Activated naive CD8-positive, alpha-beta T cell treated with anti-CD3 and anti-CD28 coated beads, Interleukin-2, amount 50 U/mL, for 24 hours (primary cell): ENCODE measurements at regions not wholly inside any gene's neighbourhood (a gene's known extent, or its start where the extent isn't known, plus 50 kb on each side); places are given as distances from the start of the nearest gene placed in this dataset.

Source experiments
- ATAC-seq: fragments of 150-1000 bp; cut with Tn5 transposase; one replicate; pipeline ENCODE4 v1.10.0; 2021
- DNase-seq: peaks from one replicate; pipeline ENCODE4 v3.0.0; 2021
- H3K27ac Mint-ChIP-seq: one replicate; pipeline ENCODE4 v1.8.0; 2021; ENCODE audit warnings: mild to moderate bottlenecking, mixed read lengths
- H3K27me3 Mint-ChIP-seq: one replicate; pipeline ENCODE4 v1.8.0; 2021; ENCODE audit warnings: mixed read lengths
- H3K36me3 Mint-ChIP-seq: one replicate; pipeline ENCODE4 v1.8.0; 2021; ENCODE audit warnings: low read depth, mixed read lengths
- H3K4me1 Mint-ChIP-seq: one replicate; pipeline ENCODE4 v1.8.0; 2021; ENCODE audit warnings: mixed read lengths
- H3K4me3 Mint-ChIP-seq: one replicate; pipeline ENCODE4 v1.8.0; 2021; ENCODE audit warnings: mild to moderate bottlenecking, moderate library complexity, mixed read lengths
- H3K9me3 Mint-ChIP-seq: one replicate; pipeline ENCODE4 v1.8.0; 2021; ENCODE audit warnings: mixed read lengths

DNA sequence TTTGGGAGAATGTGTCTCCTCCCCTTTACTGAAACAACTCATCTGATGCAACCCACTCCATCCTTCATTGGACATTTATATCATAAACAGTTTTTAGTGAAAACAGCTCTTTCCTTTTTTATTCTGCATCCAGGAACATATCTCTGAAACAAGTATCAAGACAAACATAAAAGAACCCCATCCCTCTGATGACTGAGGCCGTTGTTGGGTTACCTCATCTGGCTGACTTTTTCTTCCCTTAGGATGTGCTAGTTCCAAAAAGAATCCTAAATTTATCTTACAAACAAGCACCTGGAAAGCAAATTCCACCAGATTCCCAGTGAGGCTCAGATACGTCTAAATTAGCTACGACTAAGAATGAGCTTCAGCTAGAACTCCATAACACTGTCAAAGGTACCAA is 483.7 kb upstream of the INTU start:
- DNase-seq (no peak), ATAC-seq (no peak)
- H3K4me3 Mint-ChIP-seq = no peak overlapping the region
- peaks cover 2% of the 10 kb centered on the region for H3K9me3 Mint-ChIP-seq
- H3K4me1 Mint-ChIP-seq = no peaks in the 10 kb centered on the region
- H3K27ac Mint-ChIP-seq = no peak overlapping the region
- H3K36me3 Mint-ChIP-seq = peaks cover 1% of the 10 kb centered on the region
- no peaks in the 10 kb centered on the region for H3K27me3 Mint-ChIP-seq

DNA sequence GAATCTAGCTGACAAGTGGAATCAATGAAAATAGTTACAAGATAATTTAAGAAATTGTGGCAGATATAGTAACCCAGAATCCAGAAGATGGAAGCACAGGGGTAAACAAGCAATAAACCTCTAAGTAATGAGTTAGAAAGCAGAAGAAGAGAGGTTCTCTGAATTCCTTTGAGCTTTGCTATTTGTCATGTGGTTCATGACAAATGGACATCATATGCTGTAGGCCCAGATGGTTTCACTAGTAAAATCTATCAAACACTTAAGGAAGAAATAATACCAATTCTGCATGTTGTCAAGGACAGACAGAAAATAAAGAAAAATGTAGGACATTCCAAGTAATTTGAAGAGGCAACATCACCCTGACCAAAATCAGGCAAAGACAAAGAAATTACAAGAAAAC is 480.8 kb upstream of the INTU start:
- DNase-seq (no peak), ATAC-seq (no peak)
- H3K27me3 Mint-ChIP-seq = no peaks in the 10 kb centered on the region
- H3K4me3 Mint-ChIP-seq = no peak overlapping the region
- no peaks in the 10 kb centered on the region for H3K36me3 Mint-ChIP-seq
- no peak overlapping the region for H3K27ac Mint-ChIP-seq
- peaks cover 3% of the 10 kb centered on the region for H3K9me3 Mint-ChIP-seq
- H3K4me1 Mint-ChIP-seq = no peaks in the 10 kb centered on the region

DNA sequence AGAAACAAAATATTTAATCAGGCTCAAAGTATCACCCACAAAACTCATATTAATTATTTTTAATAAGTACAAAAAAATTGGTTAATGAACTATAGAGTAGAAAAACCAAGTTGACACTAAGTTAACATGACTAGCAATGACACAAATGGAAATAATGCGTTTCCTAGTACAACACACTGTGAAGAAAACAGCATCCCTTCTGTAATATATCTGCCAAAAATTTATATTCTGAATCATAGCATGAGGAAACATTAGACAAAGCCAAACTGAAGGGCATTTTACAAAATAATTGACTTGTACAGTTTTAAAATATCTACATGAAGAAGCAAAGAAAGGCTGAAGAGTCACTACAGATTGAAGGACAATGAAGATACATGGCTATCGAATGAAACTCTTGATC is 477.6 kb upstream of the INTU start:
- H3K27ac Mint-ChIP-seq = no peak overlapping the region
- H3K27me3 Mint-ChIP-seq = no peaks in the 10 kb centered on the region

GRCh38 chr4:127155555-127155954 is 477.2 kb upstream of the INTU start:
- Mint-ChIP-seq H3K27me3 (no peaks in the 10 kb centered on the region), H3K4me3 (no peak overlapping the region), H3K27ac (no peak overlapping the region), H3K4me1 (no peaks in the 10 kb centered on the region), H3K36me3 (no peaks in the 10 kb centered on the region), H3K9me3 (peaks cover 3% of the 10 kb centered on the region)
- DNase-seq = no peak
- no peak for ATAC-seq

More for the DNA sequence above, 477.6 kb upstream of the INTU start:
- no peak overlapping the region for H3K4me3 Mint-ChIP-seq
- no peak for DNase-seq
- peaks cover 3% of the 10 kb centered on the region for H3K9me3 Mint-ChIP-seq
- no peak for ATAC-seq
- H3K36me3 Mint-ChIP-seq = no peaks in the 10 kb centered on the region
- no peaks in the 10 kb centered on the region for H3K4me1 Mint-ChIP-seq

DNA sequence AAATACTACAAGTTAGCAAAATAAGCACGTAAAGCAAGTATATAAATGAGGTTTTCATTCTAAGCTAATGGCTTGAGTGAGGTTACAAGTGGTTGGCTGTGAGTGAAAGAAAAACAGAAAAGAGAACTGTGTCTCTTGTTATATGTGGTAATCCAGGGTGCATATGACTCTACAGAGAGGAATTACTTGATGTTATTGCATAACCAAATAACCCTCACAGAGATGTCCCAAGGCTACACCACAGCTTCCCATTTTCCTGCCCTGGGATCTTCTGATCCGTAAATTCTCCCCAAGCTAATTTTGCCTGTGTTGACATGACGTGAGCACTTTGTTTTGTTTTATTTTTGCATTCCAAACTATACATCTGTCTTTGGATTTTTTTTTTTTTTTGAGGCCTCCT is 470.0 kb upstream of the INTU start:
- DNase-seq = no peak
- H3K27me3 Mint-ChIP-seq = no peaks in the 10 kb centered on the region
- H3K4me1 Mint-ChIP-seq = no peaks in the 10 kb centered on the region
- H3K4me3 Mint-ChIP-seq = no peak overlapping the region
- no peaks in the 10 kb centered on the region for H3K36me3 Mint-ChIP-seq
- H3K9me3 Mint-ChIP-seq = no peaks in the 10 kb centered on the region
- H3K27ac Mint-ChIP-seq = no peak overlapping the region
- no peak for ATAC-seq

DNA sequence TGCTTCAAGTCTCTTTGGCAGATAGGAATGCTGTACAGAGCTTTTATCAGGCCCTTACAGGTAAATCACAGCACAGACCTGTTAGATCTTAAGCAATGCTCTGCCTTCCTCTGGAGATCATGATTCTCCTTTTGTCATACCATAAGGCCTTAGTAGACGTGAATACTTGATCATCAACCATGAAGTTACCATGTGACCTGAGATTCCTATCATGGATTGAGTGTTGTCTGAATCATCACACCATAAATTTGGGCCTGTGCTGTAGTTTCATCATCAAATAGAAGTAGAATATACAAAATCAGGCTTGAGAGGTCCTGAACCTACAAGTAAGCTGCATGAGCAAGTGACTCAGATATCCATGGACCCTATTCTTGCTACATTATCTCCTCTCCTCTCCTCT is 466.8 kb upstream of the INTU start:
- no peaks in the 10 kb centered on the region for H3K27me3 Mint-ChIP-seq
- H3K4me1 Mint-ChIP-seq = no peaks in the 10 kb centered on the region
- no peaks in the 10 kb centered on the region for H3K9me3 Mint-ChIP-seq
- H3K4me3 Mint-ChIP-seq = no peak overlapping the region
- no peak for DNase-seq
- no peak overlapping the region for H3K27ac Mint-ChIP-seq
- H3K36me3 Mint-ChIP-seq = no peaks in the 10 kb centered on the region
- ATAC-seq = no peak

GRCh38 chr4:127174201-127174600 is 458.6 kb upstream of the INTU start:
- no peaks in the 10 kb centered on the region for H3K27me3 Mint-ChIP-seq
- no peak overlapping the region for H3K4me3 Mint-ChIP-seq
- no peak overlapping the region for H3K27ac Mint-ChIP-seq
- H3K36me3 Mint-ChIP-seq = no peaks in the 10 kb centered on the region
- no peaks in the 10 kb centered on the region for H3K4me1 Mint-ChIP-seq
- ATAC-seq = no peak
- DNase-seq = no peak
- H3K9me3 Mint-ChIP-seq = no peaks in the 10 kb centered on the region

DNA sequence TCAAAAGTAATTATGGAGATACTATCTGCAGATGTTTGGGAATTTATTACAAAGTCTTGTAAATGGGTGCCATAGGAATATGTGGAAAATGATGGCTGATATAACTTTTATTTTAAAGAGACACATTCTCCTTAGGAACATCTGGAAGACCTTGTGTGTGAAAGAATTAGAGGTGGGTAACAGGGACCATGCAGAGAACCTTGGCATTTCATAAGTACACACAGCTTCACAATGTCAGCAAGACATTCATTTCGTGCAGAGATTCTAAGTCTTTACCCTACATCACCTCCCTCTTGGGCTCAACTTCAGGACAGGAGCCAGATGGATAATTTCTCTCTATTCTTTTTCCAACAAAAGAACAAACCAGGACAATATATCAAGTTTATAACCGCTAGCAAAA is 458.1 kb upstream of the INTU start:
- ATAC-seq (no peak), DNase-seq (no peak)
- Mint-ChIP-seq H3K36me3 (no peaks in the 10 kb centered on the region), H3K4me1 (no peaks in the 10 kb centered on the region), H3K9me3 (peaks cover under 1% of the 10 kb centered on the region), H3K27ac (no peak overlapping the region), H3K4me3 (no peak overlapping the region), H3K27me3 (no peaks in the 10 kb centered on the region)

- Mint-ChIP-seq H3K9me3 (peaks cover 6% of the 10 kb centered on the region), H3K4me3 (no peak overlapping the region), H3K4me1 (no peaks in the 10 kb centered on the region), H3K27ac (no peak overlapping the region), H3K36me3 (no peaks in the 10 kb centered on the region), H3K27me3 (no peaks in the 10 kb centered on the region)
- DNase-seq = no peak
- no peak for ATAC-seq
Measured at GRCh38 chr4:127179256-127180087, 453.3 kb upstream of the INTU start.

GRCh38 chr4:127181001-127181400 is 451.8 kb upstream of the INTU start:
- DNase-seq (no peak), ATAC-seq (no peak)
- no peak overlapping the region for H3K4me3 Mint-ChIP-seq
- H3K27ac Mint-ChIP-seq = no peak overlapping the region
- H3K9me3 Mint-ChIP-seq = peaks cover 13% of the 10 kb centered on the region
- H3K27me3 Mint-ChIP-seq = no peaks in the 10 kb centered on the region
- no peaks in the 10 kb centered on the region for H3K36me3 Mint-ChIP-seq
- no peaks in the 10 kb centered on the region for H3K4me1 Mint-ChIP-seq

- Mint-ChIP-seq H3K9me3 (peaks cover 13% of the 10 kb centered on the region), H3K27ac (no peak overlapping the region), H3K4me1 (no peaks in the 10 kb centered on the region), H3K36me3 (no peaks in the 10 kb centered on the region), H3K27me3 (no peaks in the 10 kb centered on the region), H3K4me3 (no peak overlapping the region)
- DNase-seq (no peak), ATAC-seq (no peak)
Measured at GRCh38 chr4:127182687-127183086, 450.1 kb upstream of the INTU start.

DNA sequence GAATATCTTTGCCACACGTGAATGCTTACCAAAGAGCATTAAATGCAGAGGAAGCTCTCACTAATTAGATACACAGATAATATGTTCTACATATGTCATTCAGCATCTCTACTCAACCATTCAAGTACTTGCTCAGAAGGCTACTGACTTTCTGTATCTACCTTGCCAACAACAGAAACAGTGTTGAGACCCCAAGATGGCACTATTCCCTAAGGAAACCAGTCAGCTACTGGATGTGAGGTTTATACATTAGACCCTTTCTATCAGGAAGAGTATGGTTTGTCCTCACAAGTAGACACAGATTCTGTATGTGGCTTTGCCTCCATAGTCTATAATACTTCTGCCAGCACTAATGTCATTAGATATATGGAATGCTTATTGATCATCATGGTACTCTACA is 443.9 kb upstream of the INTU start:
- Mint-ChIP-seq H3K4me3 (no peak overlapping the region), H3K36me3 (no peaks in the 10 kb centered on the region), H3K4me1 (no peaks in the 10 kb centered on the region), H3K27ac (no peak overlapping the region), H3K27me3 (no peaks in the 10 kb centered on the region), H3K9me3 (peaks cover 6% of the 10 kb centered on the region)
- ATAC-seq (no peak), DNase-seq (no peak)

DNA sequence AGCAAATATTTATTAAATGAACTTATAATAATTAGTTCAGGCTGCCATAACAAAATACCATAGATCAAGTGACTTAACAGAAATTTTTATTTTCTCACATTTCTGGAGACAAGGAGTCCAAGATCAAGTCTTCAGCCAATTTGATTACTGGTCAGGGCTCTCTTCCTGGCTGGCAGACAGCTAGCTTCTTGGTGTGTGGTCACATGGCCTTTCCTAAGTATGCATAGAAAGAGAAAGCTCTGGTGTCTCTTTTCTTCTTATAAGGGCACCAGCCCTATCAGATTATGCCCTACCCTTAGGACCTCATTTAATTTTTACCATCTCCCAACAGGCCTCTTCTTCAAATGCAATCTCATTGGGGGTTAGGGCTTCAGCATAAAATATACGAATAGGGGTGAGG is 438.5 kb upstream of the INTU start:
- DNase-seq (no peak), ATAC-seq (no peak)
- Mint-ChIP-seq H3K27me3 (no peaks in the 10 kb centered on the region), H3K36me3 (no peaks in the 10 kb centered on the region), H3K4me3 (no peak overlapping the region), H3K27ac (no peak overlapping the region), H3K4me1 (no peaks in the 10 kb centered on the region), H3K9me3 (peaks cover 11% of the 10 kb centered on the region)

DNA sequence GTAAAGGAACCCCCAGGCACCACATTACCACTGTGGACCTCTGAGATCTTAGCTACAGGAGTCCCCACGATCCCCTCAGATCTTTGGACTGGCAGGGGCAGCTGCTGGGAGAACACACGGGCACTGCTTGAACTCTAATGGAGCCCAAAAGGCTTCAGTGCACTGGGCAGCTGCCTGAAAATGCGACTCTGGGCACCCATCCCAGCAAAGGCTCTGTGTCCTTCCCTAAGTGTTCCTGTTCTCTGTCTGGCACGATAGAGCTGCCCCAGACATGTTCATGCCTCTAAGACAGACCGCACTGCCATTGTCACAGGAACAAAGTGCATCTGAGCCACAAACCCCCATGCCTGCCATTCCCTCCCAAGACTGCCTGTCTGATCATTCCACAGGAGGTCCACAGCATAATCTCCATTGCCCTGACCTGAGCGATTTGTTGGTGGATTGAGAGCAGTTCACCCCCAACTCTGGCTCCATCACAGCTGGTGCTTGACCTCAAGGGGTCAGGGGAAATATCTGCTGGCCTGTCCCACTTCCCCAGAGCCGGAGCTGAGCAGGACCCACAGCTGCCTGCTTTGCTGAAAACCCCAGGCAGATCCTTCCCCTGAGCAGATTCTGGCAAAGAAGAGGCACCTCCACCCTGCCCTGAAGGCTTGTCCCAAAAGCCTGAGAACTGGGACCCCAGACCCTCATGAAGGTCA is 436.0 kb upstream of the INTU start:
- H3K36me3 Mint-ChIP-seq = no peaks in the 10 kb centered on the region
- H3K9me3 Mint-ChIP-seq = peaks cover 21% of the 10 kb centered on the region
- no peak overlapping the region for H3K27ac Mint-ChIP-seq
- no peaks in the 10 kb centered on the region for H3K4me1 Mint-ChIP-seq
- no peak overlapping the region for H3K4me3 Mint-ChIP-seq
- DNase-seq = no peak
- no peak for ATAC-seq
- no peaks in the 10 kb centered on the region for H3K27me3 Mint-ChIP-seq

DNA sequence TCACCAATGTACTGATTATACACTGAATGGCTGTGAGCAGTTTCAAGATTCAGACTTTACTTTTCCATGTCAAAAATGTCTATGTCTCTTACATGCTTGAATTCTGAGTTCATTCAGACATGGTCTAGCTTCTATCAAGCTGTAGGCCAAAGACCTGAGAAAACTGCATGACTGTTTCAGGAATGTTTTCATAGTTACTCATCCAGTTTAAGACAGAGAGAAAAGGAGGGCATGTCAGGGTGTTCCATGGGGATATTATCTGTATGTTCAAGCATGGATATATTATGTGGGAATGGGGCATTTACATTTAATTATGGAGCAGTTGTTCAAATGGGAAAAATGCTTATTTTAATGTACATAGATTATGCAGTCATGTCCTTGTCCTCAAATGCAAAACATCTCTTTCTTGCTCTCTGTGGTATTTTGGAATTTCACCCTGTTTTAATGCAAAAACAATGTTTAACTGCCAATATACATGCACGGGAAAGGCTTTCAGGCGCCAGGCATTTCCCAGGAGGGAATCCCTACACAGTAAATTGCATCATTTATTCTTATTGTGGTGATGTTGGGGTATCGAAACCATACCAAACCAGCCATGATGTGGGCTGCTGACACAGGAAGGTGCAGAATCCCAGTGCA is 429.1 kb upstream of the INTU start:
- Mint-ChIP-seq H3K27me3 (no peaks in the 10 kb centered on the region), H3K27ac (no peak overlapping the region), H3K9me3 (peaks cover 23% of the 10 kb centered on the region), H3K36me3 (no peaks in the 10 kb centered on the region), H3K4me3 (no peak overlapping the region), H3K4me1 (no peaks in the 10 kb centered on the region)
- DNase-seq = no peak
- no peak for ATAC-seq
